Keratinocyte (primary cell): ENCODE measurements at regions not wholly inside any gene's neighbourhood (a gene's known extent, or its start where the extent isn't known, plus 50 kb on each side); places are given as distances from the start of the nearest gene placed in this dataset.

Experiments
- DNase-seq: peaks from one replicate; pipeline ENCODE4 v3.0.0-alpha.2; 2011; ENCODE audit warnings: low read depth, missing footprints, low spot score
- FAIRE-seq: peaks from 2 replicates; lab custom pipeline; 2011; peaks lifted over from hg19 to GRCh38; lab: Jason Lieb, UNC
- H2AFZ ChIP-seq: 2 replicates; pipeline ENCODE4 v1.6.0; 2012; ENCODE audit warnings: low read length, control low read depth, inconsistent platforms; ENCODE audit not compliant: control insufficient read depth
- H3K27ac ChIP-seq: 2 replicates; pipeline ENCODE4 v1.5.1; 2011; ENCODE audit warnings: low read length; ENCODE audit not compliant: control insufficient read depth, insufficient read depth
- H3K27me3 ChIP-seq: 3 replicates; pipeline ENCODE4 v1.6.0; 2011; ENCODE audit warnings: low read length; ENCODE audit not compliant: control insufficient read depth, insufficient read depth; ENCODE audit errors: extremely low read depth
- H3K36me3 ChIP-seq, 2 experiments: 2 replicates in 1 of 2; 3 replicates in 1 of 2; pipeline ENCODE4 v1.5.1; 2011; ENCODE audit warnings: low read length in 2 of 2, mild to moderate bottlenecking in 1 of 2; ENCODE audit not compliant: control insufficient read depth in 2 of 2, insufficient read depth in 2 of 2; ENCODE audit errors: extremely low read depth in 1 of 2
- H3K4me1 ChIP-seq: 3 replicates; pipeline ENCODE4 v1.5.1; 2011; ENCODE audit warnings: low read length; ENCODE audit not compliant: control insufficient read depth, insufficient read depth; ENCODE audit errors: extremely low read depth
- H3K4me2 ChIP-seq: 3 replicates; pipeline ENCODE4 v1.6.0; 2011; ENCODE audit warnings: low read depth, low read length; ENCODE audit not compliant: control insufficient read depth, insufficient read depth; ENCODE audit errors: extremely low read depth
- H3K4me3 ChIP-seq, 3 experiments: fragments of 200-600 bp in 1 of 3; sonication (generic) in 1 of 3; 2 replicates in 2 of 3; 3 replicates in 1 of 3; pipeline ENCODE4 v1.5.1; 2011 to 2016; ENCODE audit warnings: low read length in 3 of 3, mild to moderate bottlenecking in 3 of 3, control low read depth in 2 of 3, inconsistent platforms in 1 of 3, low read depth in 1 of 3, mixed read lengths in 1 of 3, mixed run types in 1 of 3, moderate library complexity in 1 of 3; ENCODE audit not compliant: control insufficient read depth in 2 of 3, insufficient read depth in 2 of 3; ENCODE audit errors: extremely low read depth in 1 of 3
- H3K79me2 ChIP-seq: 2 replicates; pipeline ENCODE4 v1.6.0; 2012; ENCODE audit warnings: low read length; ENCODE audit not compliant: control insufficient read depth, insufficient read depth
- H3K9ac ChIP-seq: 3 replicates; pipeline ENCODE4 v1.6.0; 2011; ENCODE audit warnings: low read length; ENCODE audit not compliant: control insufficient read depth, insufficient read depth; ENCODE audit errors: extremely low read depth
- H3K9me1 ChIP-seq: 3 replicates; pipeline ENCODE4 v1.6.0; 2011; ENCODE audit warnings: low read length; ENCODE audit not compliant: control insufficient read depth, insufficient read depth; ENCODE audit errors: extremely low read depth
- H3K9me3 ChIP-seq: 2 replicates; pipeline ENCODE4 v1.5.1; 2012; ENCODE audit warnings: low read depth, low read length; ENCODE audit not compliant: control insufficient read depth
- H4K20me1 ChIP-seq: 3 replicates; pipeline ENCODE4 v1.6.0; 2011; ENCODE audit warnings: low read length; ENCODE audit not compliant: control insufficient read depth, insufficient read depth; ENCODE audit errors: extremely low read depth
- CTCF ChIP-seq, 3 experiments: IDR thresholded peaks in 1 of 3; conservative IDR thresholded peaks in 1 of 3; optimal IDR thresholded peaks in 1 of 3; 2 replicates in 2 of 3; 3 replicates in 1 of 3; pipeline versions ENCODE3 to v1.5.1; 2011; ENCODE audit warnings: low read length in 3 of 3, mild to moderate bottlenecking in 3 of 3, moderate library complexity in 2 of 3, control low read depth in 1 of 3, inconsistent platforms in 1 of 3; ENCODE audit not compliant: insufficient read depth in 2 of 3; ENCODE audit errors: extremely low read depth in 1 of 3
- EZH2 ChIP-seq: IDR thresholded peaks from one replicate; pipeline ENCODE4 v1.6.1; 2012; ENCODE audit warnings: inconsistent platforms, mild to moderate bottlenecking, low read length, moderate library complexity
- dilution Hi-C: fragments of 300-500 bp; cut with MboI; formaldehyde crosslinking; loops from one replicate; pipeline ENCODE4 v1.7.0; 2020; ENCODE audit warnings: low sequenced_read_pairs; ENCODE audit not compliant: extremely low pct_ligation_motif_present

GRCh38 chr13:65585346-65585745, 1644.8 kb downstream of the PCDH9 start:
- Histone ChIP-seq H3K36me3 (no peaks in the 10 kb centered on the region), H3K9ac (no peak overlapping the region), H2AFZ (no peak overlapping the region), H3K9me3 (no peaks in the 10 kb centered on the region), H3K4me2 (no peak overlapping the region), H4K20me1 (no peaks in the 10 kb centered on the region), H3K27me3 (no peaks in the 10 kb centered on the region), H3K4me3 (no peak overlapping the region), H3K79me2 (no peaks in the 10 kb centered on the region), H3K4me1 (no peaks in the 10 kb centered on the region), H3K27ac (no peak overlapping the region), H3K9me1 (no peaks in the 10 kb centered on the region)
- TF ChIP-seq EZH2 (no peak), CTCF (optimal IDR thresholded peaks at IDR 0.05 in 1 of 3, IDR thresholded peaks at IDR 0.05 in 1 of 3, conservative IDR thresholded peaks at IDR 0.05 in 1 of 3; ENCODE audit: extremely low read depth in 1 of 3, insufficient read depth in 2 of 3, low read length in 3 of 3) (no peak)
- no peak for DNase-seq
- dilution Hi-C loops: no loop called here
- no peak for FAIRE-seq

GRCh38 chr13:65584126-65584525, 1646.0 kb downstream of the PCDH9 start:
- TF ChIP-seq CTCF (optimal IDR thresholded peaks at IDR 0.05 in 1 of 3, IDR thresholded peaks at IDR 0.05 in 1 of 3, conservative IDR thresholded peaks at IDR 0.05 in 1 of 3; ENCODE audit: extremely low read depth in 1 of 3, insufficient read depth in 2 of 3, low read length in 3 of 3) (no peak), EZH2 (no peak)
- dilution Hi-C loops: no loop called here
- Histone ChIP-seq H3K9me3 (no peaks in the 10 kb centered on the region), H3K9ac (no peak overlapping the region), H3K4me1 (no peaks in the 10 kb centered on the region), H3K9me1 (no peaks in the 10 kb centered on the region), H3K36me3 (no peaks in the 10 kb centered on the region), H3K4me2 (no peak overlapping the region), H3K27me3 (no peaks in the 10 kb centered on the region), H3K27ac (no peak overlapping the region), H3K4me3 (no peak overlapping the region), H3K79me2 (no peaks in the 10 kb centered on the region), H4K20me1 (no peaks in the 10 kb centered on the region), H2AFZ (no peak overlapping the region)
- no peak for FAIRE-seq
- DNase-seq: no peak
